ENCODE measurements at regions not wholly inside any gene's neighbourhood (a gene's known extent, or its start where the extent isn't known, plus 50 kb on each side); places are given as distances from the start of the nearest gene placed in this dataset.

DNA sequence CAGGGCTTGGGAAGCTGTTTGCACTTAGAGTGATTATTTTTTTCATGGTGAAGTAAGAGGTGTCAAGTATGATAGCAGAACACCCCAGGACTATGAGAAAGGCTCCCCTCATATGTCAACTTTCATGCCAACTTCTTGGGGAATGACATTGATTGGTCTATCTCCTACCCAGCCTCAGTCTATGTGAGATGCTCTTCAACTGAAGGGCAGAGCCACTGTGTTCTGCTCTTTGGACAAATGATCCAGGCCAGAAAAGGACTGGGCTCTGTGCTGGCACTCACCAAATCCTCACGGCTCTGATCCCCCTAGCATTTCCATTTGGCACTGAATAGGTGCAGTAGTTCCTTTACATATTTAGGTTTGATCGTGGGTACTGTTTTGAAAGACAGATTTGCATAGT is 151.1 kb downstream of the DMRT2 start:
- no peak for TF ChIP-seq EZH2 (IDR thresholded peaks at IDR 0.05; ENCODE audit: low read length, unreplicated experiment)
- TF ChIP-seq, protein P1, sequence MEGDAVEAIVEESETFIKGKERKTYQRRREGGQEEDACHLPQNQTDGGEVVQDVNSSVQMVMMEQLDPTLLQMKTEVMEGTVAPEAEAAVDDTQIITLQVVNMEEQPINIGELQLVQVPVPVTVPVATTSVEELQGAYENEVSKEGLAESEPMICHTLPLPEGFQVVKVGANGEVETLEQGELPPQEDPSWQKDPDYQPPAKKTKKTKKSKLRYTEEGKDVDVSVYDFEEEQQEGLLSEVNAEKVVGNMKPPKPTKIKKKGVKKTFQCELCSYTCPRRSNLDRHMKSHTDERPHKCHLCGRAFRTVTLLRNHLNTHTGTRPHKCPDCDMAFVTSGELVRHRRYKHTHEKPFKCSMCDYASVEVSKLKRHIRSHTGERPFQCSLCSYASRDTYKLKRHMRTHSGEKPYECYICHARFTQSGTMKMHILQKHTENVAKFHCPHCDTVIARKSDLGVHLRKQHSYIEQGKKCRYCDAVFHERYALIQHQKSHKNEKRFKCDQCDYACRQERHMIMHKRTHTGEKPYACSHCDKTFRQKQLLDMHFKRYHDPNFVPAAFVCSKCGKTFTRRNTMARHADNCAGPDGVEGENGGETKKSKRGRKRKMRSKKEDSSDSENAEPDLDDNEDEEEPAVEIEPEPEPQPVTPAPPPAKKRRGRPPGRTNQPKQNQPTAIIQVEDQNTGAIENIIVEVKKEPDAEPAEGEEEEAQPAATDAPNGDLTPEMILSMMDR (conservative IDR thresholded peaks at IDR 0.05; ENCODE audit: low read depth, low read length): no peak
